MG63 (cell line): ENCODE measurements at regions not wholly inside any gene's neighbourhood (a gene's known extent, or its start where the extent isn't known, plus 50 kb on each side); places are given as distances from the start of the nearest gene placed in this dataset.
A peak's percentile ranks its signal among the peaks of the same experiment; 100 is the strongest.
"Not testable (repeated sequence)": the region's sequence is repeated elsewhere in the genome, so short reads cannot be mapped to it uniquely, and the experiment has no call there.

Source experiments
- DNase-seq: peaks from one replicate; pipeline ENCODE4 v3.0.0-alpha.2; 2020
- H3K27me3 ChIP-seq: fragments of 250-450 bp; sonication (Bioruptor Pico); 2 replicates; pipeline ENCODE4 v1.5.1; 2020; ENCODE audit warnings: mild to moderate bottlenecking, moderate library complexity
- H3K36me3 ChIP-seq: fragments of 250-450 bp; sonication (Bioruptor Pico); 2 replicates; pipeline ENCODE4 v1.5.1; 2020; ENCODE audit warnings: mild to moderate bottlenecking, moderate library complexity
- H3K4me3 ChIP-seq: fragments of 250-450 bp; sonication (Bioruptor Pico); 2 replicates; pipeline ENCODE4 v1.5.1; 2020; ENCODE audit warnings: mild to moderate bottlenecking, moderate library complexity
- H3K9me3 ChIP-seq: fragments of 250-450 bp; sonication (Bioruptor Pico); 2 replicates; pipeline ENCODE4 v1.5.1; 2020; ENCODE audit warnings: mild to moderate bottlenecking, moderate library complexity

GRCh38 chr7:29748286-29749099, 57.8 kb upstream of the WIPF3 start:
- Histone ChIP-seq H3K9me3 (no peaks in the 10 kb centered on the region), H3K27me3 (no peaks in the 10 kb centered on the region), H3K4me3 (no peak overlapping the region), H3K36me3 (no peaks in the 10 kb centered on the region)
- no peak for DNase-seq

- no peaks in the 10 kb centered on the region for H3K27me3 ChIP-seq
- H3K4me3 ChIP-seq, result no peak overlapping the region
- DNase-seq, result no peak
- H3K9me3 ChIP-seq, result no peaks in the 10 kb centered on the region
- H3K36me3 ChIP-seq, result no peaks in the 10 kb centered on the region
Observed at GRCh38 chr7:29749701-29750321, 56.5 kb upstream of the WIPF3 start.

- DNase-seq, result peak; percentile 7
- not testable (repeated sequence) for H3K36me3 ChIP-seq, H3K4me3 ChIP-seq, H3K27me3 ChIP-seq, H3K9me3 ChIP-seq
Observed at GRCh38 chr7:29750373-29750940, 55.9 kb upstream of the WIPF3 start.

GRCh38 chr7:29751012-29751411, 55.3 kb upstream of the WIPF3 start:
- H3K9me3 ChIP-seq, DNase-seq, H3K4me3 ChIP-seq, H3K27me3 ChIP-seq, H3K36me3 ChIP-seq: not testable (repeated sequence)

- Histone ChIP-seq H3K36me3 (no peaks in the 10 kb centered on the region), H3K9me3 (no peaks in the 10 kb centered on the region), H3K27me3 (no peaks in the 10 kb centered on the region; the same call in 1 of the 2 replicates), H3K4me3 (no peak overlapping the region)
- DNase-seq, result no peak
Observed at GRCh38 chr7:29754874-29755490, 51.3 kb upstream of the WIPF3 start.
